Head of caudate nucleus (tissue), 42 donors: ENCODE measurements at regions not wholly inside any gene's neighbourhood (a gene's known extent, or its start where the extent isn't known, plus 50 kb on each side); places are given as distances from the start of the nearest gene placed in this dataset.

Source experiments
- DNase-seq, 42 donors: peaks; one replicate each; pipeline versions ENCODE4 v3.0.0 to v3.0.0-alpha.2; 2020 to 2021; ENCODE audit warnings: mixed read lengths in 7 of 42
- intact Hi-C: fragments of 100-400 bp; cut with DNase I; formaldehyde crosslinking; loops from one replicate; pipeline ENCODE4 v1.15.0; 2022

DNA sequence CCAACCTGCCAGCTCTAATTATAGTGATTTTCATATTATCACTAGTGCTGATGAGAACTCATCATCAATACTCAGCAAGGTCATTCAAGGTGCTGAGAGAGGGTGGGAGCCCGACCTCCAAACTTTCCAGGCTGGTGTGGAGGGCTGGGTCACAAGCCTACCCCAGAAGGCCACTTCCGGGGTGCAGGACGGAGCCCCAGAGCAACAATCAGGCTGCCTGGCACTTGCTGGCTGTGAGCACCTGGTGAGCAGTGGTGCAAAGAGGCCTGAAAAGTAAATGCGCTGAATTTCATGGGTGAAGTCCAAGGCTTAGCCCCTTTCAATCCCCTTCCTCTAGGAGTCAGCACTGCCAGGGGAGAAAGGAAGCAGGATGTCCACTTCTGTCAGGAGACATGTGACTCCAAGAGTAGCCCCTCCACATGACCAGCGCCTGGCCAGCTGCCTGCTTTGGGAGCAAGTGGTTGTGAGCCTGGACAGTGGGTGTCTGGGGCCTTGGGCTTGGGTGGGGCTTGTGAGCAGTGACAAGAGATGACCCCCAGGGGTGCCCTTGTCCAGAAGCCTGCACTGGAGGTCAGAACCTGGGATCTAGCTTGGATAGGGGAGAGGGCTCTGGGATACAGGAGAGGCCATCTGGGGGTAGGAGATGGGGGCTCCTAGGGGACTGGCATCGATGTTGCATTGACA is 165.0 kb upstream of the TLE3 start:
- DNase-seq = peak in 32 of 42 donors; percentile 15 to 73 (median 46)
- intact Hi-C loops = no loop called here

DNA sequence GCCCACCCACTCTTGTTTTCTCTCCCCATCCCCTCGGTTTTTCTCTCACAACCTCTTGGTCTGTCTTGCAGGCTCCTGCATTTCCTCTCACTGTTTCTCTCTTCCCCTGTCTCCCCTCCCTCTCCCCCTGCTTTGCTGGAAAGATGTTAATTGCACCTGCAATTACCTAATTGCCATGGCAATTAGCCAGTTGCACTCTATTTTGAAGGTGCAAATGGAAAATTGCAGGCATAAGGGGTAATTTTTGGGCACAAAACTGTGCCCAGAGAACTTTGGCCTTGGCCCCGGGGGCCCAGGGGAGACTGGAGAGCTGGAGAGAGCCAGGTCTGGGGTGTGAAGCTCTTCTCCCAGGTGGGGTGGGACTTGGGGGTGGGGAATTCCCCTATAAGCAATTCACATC is 164.5 kb upstream of the TLE3 start:
- DNase-seq = no peak
- intact Hi-C loops = no loop called here

DNA sequence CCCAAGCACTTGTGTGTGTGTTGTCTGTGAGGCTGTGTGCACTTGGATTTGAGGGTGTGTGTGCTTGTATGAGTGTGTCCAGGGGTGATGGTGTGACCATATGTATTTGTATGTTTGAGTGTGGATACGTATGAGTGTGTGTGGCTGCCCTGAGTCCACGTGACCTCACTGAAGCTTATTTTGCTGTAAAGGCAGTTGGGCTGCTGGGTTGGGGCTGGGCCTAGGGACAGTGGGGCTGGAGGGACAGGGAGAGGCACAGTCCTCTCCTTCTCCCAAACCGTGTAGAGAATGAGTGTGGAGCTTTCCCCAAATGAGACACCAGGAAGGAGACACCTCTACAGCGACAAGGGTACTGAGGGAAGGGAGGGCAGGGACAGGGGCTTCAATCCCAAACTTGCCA is 163.4 kb upstream of the TLE3 start:
- intact Hi-C loops = no loop called here
- no peak for DNase-seq

DNA sequence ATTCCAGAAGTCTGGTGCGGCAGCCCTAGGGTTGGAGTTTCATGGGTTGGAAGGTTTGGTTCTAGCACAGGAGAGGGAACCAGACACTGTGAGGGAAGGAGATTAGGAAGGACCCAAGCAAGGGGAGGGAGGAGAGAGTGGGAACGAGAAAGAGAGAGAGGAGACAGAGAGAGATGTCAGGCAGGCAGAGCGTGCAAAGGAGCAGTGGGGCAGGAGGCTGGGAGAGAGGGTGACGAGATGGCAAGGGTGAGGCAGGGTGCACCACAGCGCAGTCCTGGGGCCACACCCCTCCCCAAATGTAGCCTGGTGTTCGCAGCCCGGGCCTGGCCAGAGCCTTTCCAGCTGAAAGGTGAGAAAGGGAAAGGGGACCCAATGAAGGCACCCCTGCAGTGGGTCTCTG is 162.9 kb upstream of the TLE3 start:
- intact Hi-C loops = no loop called here
- no peak for DNase-seq

- DNase-seq = peak in 1 of 42 donors; percentile 28
- intact Hi-C loops = no loop called here
These were observed 162.2 kb upstream of the TLE3 start for GRCh38 chr15:70259640-70260508.

DNA sequence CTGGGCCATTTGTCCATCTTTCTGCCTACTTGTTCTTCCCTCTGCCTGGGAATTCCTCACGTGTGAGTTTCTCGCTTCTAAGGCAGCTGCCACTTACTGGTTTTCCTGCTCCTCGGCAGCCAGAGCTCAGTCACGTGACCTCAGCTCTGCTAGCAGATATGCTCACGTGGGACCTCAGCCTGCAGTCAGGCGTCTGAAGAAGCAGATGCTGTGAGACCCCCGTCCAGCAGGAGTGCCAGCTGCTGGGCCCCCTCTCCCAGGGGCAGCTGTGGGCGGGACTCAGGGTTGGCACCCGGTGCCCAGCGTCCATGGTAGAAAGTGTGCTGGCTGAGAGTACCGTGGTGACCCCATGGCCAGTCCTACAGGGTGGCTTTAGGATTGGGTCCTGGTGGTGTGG is 161.3 kb upstream of the TLE3 start:
- intact Hi-C loops = no loop called here
- peak in 41 of 42 donors; percentile 30 to 73 (median 56) for DNase-seq

DNA sequence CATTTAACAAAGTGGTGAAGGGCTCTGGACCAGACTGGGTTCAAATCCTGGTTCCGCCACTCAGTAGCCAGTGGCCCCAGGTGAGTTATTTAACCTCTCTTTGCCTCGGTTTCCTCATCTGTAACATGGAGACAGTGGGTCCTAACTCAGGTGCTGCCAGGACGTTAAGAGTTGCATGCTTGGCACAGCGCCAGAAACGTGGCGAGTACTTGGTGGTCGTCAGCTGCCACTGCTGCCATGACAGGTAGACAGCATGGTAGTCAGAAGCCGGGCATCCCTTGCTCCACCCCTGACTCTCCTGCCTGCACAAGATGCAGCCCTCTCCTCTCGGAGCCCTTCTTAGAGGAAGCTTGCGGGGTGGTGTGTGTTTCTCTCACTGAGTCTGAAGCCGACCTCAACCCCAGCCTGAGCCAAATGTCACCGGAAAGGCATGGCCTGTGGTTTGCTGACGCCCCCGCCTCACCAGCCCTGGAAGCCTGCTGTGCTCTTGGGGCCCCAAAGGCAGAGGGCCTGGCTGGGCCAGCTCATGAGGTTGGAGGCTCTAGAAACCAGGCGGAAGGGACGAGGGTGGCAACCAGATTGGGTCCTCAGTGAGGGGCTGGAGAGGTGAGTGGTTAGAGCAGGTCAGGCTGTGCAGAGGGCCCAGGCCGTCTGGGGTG is 160.8 kb upstream of the TLE3 start:
- DNase-seq = peak in 20 of 42 donors; percentile 15 to 54 (median 38)
- intact Hi-C loops = no loop called here

- DNase-seq = peak in 19 of 42 donors; percentile 18 to 67 (median 33)
- intact Hi-C loops = no loop called here
These were observed 160.0 kb upstream of the TLE3 start for GRCh38 chr15:70257573-70258248.

GRCh38 chr15:70257047-70257446 is 159.3 kb upstream of the TLE3 start:
- DNase-seq = no peak
- intact Hi-C loops = no loop called here

DNA sequence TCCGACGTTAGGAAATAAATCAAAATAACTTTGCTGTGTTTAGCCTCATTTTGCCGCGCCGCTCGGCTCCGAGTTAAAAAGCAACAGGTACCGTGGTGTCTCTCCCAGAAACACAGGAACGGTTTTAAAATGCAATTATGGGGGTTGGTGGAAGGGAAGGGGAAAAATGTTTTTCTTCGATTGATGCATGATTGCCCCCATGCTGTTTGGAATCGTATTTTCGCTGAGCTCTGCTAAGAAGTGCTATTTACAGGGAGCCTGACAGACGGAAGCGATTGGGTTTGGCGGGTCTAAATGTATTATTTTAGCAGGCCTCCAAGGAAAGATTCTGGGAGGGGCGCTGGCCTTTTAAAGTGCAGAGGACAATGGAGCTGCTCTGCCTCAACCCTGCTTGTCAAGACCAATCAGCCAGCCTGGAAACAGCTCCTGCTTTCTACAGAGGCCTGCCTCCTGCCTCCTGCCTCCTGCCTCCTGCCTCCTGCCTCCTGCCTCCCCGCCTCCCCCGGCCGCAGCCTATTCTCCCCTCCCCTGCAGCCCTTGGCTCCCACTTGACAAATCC is 156.7 kb upstream of the TLE3 start:
- intact Hi-C loops = no loop called here
- DNase-seq = no peak

GRCh38 chr15:70253461-70254156 is 155.9 kb upstream of the TLE3 start:
- intact Hi-C loops = no loop called here
- DNase-seq = peak in 1 of 42 donors; percentile 27

DNA sequence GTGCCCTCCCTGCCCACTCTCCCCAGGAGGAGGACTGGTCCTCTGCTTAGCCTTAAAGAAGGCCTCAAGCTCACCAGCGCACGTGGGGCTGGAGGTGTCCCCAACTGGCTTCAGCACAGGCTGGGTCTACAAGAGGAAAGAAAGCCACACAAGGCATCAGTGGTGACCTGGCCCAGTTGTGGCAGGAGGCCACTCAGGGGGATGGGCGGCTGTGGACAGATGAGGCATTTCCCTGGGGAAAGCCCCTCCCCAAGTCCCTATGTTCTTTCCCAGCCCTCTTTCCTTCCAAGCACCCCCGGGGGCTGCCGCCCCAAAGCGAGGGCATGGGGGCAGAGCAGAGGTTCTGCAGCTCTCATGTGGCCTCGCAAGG is 155.2 kb upstream of the TLE3 start:
- DNase-seq = no peak
- intact Hi-C loops = no loop called here

- peak in 1 of 42 donors; percentile 25 for DNase-seq
- intact Hi-C loops = no loop called here
These were observed 154.6 kb upstream of the TLE3 start for GRCh38 chr15:70252056-70252950.

DNA sequence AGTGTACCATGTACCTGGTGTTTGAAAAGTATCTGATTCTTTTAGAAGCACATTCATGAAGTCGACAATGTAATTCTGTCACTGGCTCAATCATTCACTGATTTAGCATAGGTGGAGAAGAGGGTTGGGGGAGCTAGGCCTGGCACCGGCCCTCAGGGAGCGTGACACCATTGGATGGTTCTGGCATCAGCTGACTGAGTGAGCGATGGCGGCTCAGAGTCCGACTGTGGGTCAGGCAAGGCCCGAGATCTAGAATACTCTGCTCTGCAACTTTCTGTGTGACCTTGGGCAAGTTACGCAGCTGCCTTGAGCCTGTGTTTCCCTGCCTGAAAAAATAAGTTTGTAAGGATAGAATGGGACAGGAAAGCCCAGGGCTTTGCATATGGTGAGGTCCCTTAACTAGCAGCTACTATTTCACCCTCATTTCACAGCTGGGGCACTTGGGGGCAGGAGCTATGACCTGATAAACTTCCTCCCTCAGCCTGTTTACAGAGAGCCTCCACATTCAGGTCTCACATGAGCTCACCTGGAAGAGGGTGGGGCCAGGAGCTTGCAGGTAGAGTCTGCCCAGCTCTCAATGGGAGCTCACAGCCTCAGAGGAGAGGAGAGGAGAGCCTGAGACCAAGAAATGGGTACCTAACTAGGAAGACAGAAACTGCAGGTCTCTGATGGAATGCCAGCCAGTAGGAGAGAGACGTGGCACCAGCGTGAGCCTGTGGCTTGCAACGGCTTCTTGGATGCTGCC is 153.7 kb upstream of the TLE3 start:
- DNase-seq = no peak
- intact Hi-C loops = no loop called here

DNA sequence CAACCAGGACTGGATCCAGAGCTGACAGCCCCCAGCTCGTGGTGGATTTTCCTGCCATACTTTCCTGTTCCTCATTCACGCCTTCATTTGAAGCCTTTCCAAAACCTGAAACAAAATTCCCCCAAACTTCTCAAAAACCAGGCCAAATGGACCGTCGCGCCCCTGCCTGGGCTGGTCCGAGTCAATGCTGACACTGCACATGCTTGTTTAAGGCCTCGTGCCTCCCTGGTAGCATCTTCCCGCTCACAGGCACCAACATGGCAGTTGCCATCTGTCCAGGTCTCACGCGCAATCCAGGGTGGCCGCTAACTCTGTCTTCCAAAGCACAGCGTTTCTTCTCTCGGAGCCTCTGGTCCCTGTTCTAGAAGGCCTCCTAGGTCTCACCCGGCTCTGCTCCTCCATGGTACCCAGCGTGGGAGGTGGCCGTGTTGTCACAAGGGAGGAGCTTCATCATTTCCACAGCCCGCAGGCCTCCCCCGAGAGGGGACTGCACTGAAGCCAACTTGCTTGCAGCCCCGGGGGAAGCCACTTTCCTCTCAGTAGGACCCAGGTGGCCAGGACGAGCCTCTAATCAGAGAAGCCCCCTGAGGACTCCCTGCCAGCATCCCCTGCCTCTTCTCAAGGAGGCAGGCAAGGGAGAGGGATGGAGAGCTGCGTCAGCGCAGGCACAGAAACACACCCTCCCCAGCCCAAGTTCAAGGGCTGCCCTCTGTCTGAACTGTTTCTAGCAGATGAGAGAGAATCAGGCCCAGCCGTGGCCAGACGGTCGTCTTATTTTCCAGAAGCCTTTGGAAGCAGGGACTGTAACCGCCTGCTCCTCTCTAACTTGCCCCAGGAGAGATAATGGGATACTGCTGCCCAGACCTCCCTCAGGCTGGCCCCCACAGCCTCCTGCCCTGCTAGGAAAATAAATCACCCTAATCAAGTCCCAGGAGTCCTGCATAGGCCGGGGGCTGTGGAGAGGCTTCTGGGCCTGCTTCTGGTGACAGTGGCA is 152.8 kb upstream of the TLE3 start:
- intact Hi-C loops = no loop called here
- DNase-seq = peak in 1 of 42 donors; percentile 26

- intact Hi-C loops = no loop called here
- no peak for DNase-seq
These were observed 151.9 kb upstream of the TLE3 start for GRCh38 chr15:70249616-70250015.
